Activated naive CD4-positive, alpha-beta T cell (primary cell): ENCODE measurements at regions not wholly inside any gene's neighbourhood (a gene's known extent, or its start where the extent isn't known, plus 50 kb on each side); places are given as distances from the start of the nearest gene placed in this dataset.

ENCODE experiments used
- DNase-seq, 4 experiments: peaks; one replicate each; lab custom pipeline; 2025; lab: John Stamatoyannopoulos, UW

- no peak for DNase-seq
These were observed 118.7 kb downstream of the BEGAIN start for GRCh38 chr14:100468557-100468956.

GRCh38 chr14:100469632-100470522 is 117.3 kb downstream of the BEGAIN start:
- no peak for DNase-seq

DNA sequence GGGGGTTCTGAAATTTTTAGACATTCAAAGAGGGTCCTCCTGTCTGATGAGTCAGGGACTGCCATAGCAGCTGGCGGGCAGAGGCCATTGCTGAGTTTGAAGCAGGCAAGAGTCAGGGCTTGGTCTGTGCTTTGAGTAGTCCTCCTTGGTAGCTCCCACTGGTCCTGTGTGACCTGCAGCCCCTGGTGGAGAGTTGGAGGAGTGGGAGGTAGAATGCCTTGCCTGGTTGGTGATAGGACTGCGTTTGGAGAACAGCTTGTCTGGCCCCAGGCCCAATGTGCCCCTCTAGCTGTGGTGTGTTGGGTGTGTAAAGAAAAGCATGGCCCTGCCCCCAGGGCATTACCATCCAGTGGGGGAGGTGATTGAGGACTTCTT is 116.7 kb downstream of the BEGAIN start:
- no peak for DNase-seq

- DNase-seq, result no peak
These were observed 115.7 kb downstream of the BEGAIN start for GRCh38 chr14:100471441-100472093.

DNA sequence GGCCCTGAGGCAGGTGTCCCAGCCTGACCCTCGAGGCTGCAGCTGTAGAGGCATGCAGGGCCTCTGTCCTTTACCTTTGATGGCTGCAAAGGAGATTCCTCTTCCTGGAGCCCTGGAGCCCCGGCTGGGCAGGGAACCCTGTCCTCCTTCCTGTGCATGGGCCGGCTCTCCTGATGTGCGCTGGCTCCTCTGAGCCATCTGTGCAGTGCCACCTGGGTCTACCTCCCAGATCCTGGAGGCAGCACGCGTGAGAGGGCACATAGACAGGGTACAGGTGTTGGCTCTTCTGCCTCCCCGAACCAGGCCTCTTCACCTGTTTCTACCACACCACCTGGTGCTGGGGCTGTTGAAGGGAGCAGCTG is 115.1 kb downstream of the BEGAIN start:
- DNase-seq, result no peak

DNA sequence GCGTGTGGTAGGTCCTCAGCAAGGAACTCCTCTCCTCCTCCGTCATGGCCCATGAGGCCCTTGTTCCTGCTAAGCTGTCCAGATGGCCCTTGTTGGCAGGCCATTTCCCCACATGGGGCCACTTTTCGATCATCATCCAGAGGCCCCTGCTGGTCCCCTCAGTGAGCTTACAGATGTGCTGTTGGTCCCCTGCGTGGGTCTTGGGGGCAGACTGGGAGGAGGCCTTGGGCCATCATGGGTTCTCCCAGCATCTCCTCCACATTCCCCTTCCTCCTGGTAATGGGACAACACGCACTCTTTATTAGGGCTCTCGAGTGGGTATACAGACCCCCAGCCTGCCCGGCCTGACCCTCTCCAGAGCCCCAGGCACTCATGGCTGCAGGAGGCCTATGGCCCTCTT is 114.7 kb downstream of the BEGAIN start:
- no peak for DNase-seq

GRCh38 chr14:100473249-100473648 is 114.0 kb downstream of the BEGAIN start:
- no peak for DNase-seq

- DNase-seq, result no peak
These were observed 113.0 kb downstream of the BEGAIN start for GRCh38 chr14:100474196-100474595.

DNA sequence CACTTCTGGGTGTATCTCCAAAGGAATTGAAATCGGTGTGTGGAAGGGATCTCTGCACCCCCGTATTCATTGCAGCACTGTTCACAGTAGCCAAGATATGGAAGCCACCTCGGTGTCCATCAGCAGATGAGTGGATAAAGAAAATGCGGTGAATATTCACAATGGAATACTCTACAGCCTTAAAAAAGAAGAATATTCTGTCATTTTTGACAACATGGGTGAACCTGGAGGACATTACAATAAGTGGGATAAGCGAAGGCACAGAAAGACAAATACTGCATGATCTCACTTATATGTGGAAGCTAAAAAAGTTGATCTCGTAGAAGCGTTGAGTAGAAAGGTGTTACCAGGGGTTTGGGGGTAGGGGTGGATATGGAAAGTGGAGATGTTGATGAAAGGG is 111.9 kb downstream of the BEGAIN start:
- DNase-seq, result no peak

GRCh38 chr14:100476012-100476822 is 111.0 kb downstream of the BEGAIN start:
- DNase-seq, result no peak

GRCh38 chr14:100484531-100485267 is 102.5 kb downstream of the BEGAIN start:
- DNase-seq, result no peak

GRCh38 chr14:100486025-100486828 is 101.0 kb downstream of the BEGAIN start:
- peak in 2 of 4 experiments; percentile 34 for DNase-seq
